Fibroblast of villous mesenchyme (primary cell): ENCODE measurements at regions not wholly inside any gene's neighbourhood (a gene's known extent, or its start where the extent isn't known, plus 50 kb on each side); places are given as distances from the start of the nearest gene placed in this dataset.
"Not testable (repeated sequence)": the region's sequence is repeated elsewhere in the genome, so short reads cannot be mapped to it uniquely, and the experiment has no call there.

Experiments
- DNase-seq: peaks from one replicate; pipeline ENCODE4 v3.0.0-alpha.2; 2010; ENCODE audit warnings: low read depth
- H3K4me3 ChIP-seq: 2 replicates; pipeline ENCODE4 v1.5.1; 2011; ENCODE audit warnings: low read depth, mild to moderate bottlenecking, low read length
- TF ChIP-seq, protein P1 (sequence below): IDR thresholded peaks from 2 replicates; pipeline ENCODE4 v1.5.1; 2012; ENCODE audit warnings: low read depth, mild to moderate bottlenecking, low read length; ENCODE audit not compliant: insufficient read depth

DNA sequence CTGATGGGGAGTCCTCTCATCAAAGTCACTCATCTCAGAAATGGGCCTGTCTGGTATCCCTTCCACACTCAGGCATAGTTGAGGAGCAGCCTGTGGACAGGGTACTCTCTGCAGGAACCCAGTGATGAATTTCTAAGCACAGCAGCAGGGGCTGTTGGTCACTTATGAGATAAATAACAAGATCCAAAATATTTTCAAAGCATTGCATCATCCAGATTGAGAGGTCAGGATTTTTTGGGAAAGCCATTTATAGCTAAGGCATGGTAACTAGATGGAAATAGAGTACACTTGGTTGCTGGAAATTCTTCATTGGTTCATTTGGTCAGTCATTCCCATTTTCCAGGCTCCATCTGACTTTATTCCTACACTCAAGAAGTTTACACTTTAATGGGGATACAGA lies 246.8 kb upstream of the RAI14 start:
- DNase-seq, result no peak

DNA sequence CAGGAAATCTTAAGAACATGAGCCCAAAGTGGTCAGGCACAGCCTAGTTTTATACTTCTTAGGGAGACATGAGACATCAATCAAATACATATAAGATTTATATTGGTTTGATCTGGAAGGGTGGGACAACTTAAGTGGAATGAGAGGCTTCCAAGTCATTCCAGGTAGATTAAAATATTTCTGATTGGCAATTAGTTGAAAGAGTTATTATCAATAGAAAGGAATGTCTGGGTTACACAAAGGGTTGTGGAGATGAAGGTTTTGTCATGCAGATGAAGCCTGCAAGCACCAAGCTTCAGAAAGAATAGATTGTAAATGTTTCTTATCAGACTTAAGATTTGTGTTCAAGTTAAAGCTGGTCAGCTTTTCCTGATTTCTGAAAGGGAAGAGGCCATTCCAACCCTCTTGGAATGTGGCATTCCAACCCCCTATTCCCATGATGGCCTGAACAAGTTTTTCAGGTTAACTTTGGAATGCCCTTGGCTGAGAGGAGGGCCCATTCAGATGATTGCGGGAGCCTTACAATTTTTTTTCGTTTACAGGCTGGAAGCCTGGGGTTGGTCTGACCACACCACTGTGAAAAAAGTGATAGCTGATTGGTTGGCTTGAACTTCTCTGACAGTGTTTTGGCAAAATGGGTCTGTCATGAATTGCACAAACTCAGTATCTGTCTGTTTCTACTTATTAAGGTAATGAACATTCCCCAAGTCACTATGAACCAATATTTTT lies 245.6 kb upstream of the RAI14 start:
- H3K4me3 ChIP-seq, result no peak overlapping the region
- TF ChIP-seq, protein P1, sequence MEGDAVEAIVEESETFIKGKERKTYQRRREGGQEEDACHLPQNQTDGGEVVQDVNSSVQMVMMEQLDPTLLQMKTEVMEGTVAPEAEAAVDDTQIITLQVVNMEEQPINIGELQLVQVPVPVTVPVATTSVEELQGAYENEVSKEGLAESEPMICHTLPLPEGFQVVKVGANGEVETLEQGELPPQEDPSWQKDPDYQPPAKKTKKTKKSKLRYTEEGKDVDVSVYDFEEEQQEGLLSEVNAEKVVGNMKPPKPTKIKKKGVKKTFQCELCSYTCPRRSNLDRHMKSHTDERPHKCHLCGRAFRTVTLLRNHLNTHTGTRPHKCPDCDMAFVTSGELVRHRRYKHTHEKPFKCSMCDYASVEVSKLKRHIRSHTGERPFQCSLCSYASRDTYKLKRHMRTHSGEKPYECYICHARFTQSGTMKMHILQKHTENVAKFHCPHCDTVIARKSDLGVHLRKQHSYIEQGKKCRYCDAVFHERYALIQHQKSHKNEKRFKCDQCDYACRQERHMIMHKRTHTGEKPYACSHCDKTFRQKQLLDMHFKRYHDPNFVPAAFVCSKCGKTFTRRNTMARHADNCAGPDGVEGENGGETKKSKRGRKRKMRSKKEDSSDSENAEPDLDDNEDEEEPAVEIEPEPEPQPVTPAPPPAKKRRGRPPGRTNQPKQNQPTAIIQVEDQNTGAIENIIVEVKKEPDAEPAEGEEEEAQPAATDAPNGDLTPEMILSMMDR, result no peak
- no peak for DNase-seq

More for the DNA sequence above, 246.8 kb upstream of the RAI14 start:
- H3K4me3 ChIP-seq, result no peak overlapping the region
- TF ChIP-seq, protein P1, result no peak

DNA sequence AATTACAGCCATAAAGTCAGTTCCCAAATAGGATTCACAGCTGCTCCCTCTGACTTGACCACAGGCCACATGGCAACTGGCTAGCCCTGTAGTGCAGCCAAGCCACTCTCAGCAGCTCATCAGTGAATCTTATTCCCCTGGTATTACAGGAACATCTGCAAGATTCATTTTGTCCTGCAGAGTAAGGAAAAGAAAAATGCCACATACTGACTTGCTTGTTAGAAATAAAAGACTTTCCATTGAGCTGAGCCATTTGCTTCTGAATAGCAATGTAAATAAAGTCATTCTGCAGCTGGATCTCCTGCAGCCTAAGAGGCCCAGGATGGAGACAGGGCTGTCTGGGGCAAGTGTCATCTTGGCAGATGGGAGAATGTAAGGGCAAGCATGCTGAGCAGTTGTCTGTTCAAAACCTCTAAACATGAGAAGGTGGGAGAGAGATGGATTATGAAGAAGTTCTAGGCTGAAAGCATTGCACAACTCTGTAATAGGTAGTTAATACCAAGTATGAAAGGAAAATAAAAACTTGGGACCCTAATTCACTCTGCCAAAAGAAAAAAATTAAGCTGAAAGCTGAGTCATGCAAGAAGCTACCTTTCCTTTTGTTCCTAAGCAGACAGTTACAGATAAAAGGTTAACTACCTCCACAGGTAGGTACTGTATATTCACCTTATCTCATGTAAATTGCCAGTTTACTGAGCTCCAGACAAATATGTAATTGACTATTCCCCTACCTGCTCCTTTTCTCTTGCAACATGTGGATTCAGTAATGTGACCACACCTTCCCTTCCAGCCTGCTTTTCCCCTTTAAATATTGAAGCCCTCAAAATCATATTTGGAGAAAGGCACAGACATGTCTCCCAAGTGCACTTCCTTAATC lies 244.4 kb upstream of the RAI14 start:
- peak; percentile 16 for DNase-seq
- H3K4me3 ChIP-seq, result no peak overlapping the region
- TF ChIP-seq, protein P1, result no peak

DNA sequence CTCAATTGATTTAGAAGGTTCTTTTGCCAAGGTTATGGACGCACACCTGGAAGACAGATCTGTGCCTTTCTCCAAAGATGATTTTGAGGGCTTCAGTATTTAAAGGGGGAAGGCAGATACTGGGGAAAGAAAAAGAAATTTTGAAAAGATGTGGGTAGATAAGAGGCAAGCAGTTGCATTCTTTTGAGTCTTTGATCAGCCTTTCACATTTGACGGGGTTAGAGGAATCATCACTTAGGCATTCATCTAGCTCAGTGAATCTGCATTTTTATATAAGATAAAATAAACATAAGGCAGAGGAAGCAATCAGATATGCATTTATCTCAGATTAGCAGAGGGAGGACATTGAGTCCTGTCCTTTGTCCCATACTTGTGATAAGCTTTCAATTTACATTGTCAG lies 243.4 kb upstream of the RAI14 start:
- peak; percentile 37 for DNase-seq
- TF ChIP-seq, protein P1, result no peak
- no peak overlapping the region for H3K4me3 ChIP-seq

DNA sequence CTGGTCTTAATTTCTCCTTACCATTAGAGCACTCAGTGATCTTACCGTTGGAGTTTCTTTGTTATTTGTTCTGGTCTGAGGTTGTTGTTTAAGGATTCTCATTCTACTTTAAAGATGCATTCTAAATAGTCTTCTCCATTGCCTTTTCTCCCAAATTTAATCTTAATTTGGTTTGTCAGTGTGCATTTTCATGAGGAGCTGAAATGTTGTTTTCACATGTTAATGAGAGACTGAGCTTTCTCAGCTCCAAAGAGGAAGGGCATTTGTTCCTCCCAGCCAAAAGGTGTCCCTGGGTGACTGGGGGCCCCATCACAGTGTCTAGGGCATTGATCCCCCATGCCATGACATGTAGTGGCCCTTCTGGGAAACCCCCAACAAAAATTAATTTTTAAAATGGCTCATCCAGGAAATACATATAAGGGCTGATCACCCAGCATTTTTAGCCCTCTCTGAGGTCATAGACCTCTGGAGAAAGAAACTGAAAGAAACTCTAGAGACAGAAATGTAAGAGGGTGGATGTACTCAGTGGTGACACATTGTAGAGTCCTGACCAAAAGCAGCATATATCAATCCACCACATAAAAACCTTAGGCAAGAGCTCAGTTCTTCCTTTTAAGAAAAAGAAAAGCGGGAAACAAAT lies 240.4 kb upstream of the RAI14 start:
- DNase-seq, result peak; percentile 44
- no peak overlapping the region for H3K4me3 ChIP-seq
- TF ChIP-seq, protein P1, result no peak

DNA sequence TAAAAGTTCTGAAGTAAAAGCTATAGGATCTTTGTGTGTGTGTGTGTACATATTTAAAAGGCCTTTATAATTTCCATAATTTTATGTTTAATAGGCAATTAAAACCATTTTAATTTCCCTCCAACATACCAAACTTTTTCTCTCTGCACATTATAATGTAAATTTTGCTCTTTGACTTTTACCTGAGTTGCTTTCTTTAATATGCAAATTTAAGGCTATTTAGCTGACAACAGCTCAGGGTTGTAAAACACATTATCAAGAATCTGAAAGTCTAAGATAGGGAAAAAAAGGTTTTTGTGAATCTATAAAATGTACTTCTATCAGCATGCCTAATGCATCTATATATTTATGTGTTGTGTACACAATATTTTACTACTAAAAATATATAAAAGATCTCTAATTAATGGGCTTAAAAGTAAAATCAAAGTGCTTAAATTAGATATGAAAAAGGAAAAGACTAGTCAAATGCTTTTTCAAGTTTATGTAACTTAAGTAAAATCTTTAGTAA lies 239.6 kb upstream of the RAI14 start:
- H3K4me3 ChIP-seq, result no peak overlapping the region
- TF ChIP-seq, protein P1, result no peak
- DNase-seq, result no peak

DNA sequence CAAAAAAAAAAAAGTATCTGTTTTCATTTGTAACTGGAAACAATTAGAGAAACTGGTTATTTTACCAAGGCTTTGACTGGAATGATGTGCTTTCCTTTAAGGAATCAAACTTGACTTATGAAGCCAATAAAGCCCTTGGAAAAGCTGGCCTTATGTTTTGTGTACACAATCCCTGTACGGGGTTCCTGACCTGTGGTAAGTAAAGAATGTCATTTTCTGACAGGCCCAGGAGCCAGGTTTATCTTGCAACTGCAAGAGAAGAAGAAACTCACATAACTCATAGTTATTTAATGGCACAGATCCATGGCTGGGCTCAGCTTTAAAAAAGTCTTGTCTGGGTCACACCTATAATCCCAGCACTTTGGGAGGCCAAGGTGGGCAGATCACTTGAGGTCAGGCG lies 235.9 kb upstream of the RAI14 start:
- not testable (repeated sequence) for H3K4me3 ChIP-seq
- peak; percentile 50 for DNase-seq
